Astrocyte (in vitro differentiated cells and primary cell): ENCODE measurements at regions not wholly inside any gene's neighbourhood (a gene's known extent, or its start where the extent isn't known, plus 50 kb on each side); places are given as distances from the start of the nearest gene placed in this dataset.

Experiments
- DNase-seq: peaks from one replicate; pipeline ENCODE4 v3.0.0-alpha.2; 2010; ENCODE audit warnings: low read depth
- FAIRE-seq: peaks from 2 replicates; lab custom pipeline; 2011; peaks lifted over from hg19 to GRCh38; lab: Jason Lieb, UNC
- H2AFZ ChIP-seq: 2 replicates; pipeline ENCODE4 v1.6.0; 2012; ENCODE audit warnings: low read depth, low read length, inconsistent platforms
- H3K27ac ChIP-seq: 2 replicates; pipeline ENCODE4 v1.5.1; 2011; ENCODE audit warnings: low read depth, low read length, inconsistent platforms
- H3K27me3 ChIP-seq: 2 replicates; pipeline ENCODE4 v1.6.0; 2011; ENCODE audit warnings: low read length, inconsistent platforms; ENCODE audit not compliant: insufficient read depth
- H3K36me3 ChIP-seq: 2 replicates; pipeline ENCODE4 v1.5.1; 2011; ENCODE audit warnings: low read length, inconsistent platforms; ENCODE audit not compliant: insufficient read depth
- H3K4me1 ChIP-seq: 2 replicates; pipeline ENCODE4 v1.5.1; 2011; ENCODE audit warnings: low read length, inconsistent platforms; ENCODE audit not compliant: insufficient read depth
- H3K4me2 ChIP-seq: 2 replicates; pipeline ENCODE4 v1.6.0; 2012; ENCODE audit warnings: low read length, inconsistent platforms
- H3K4me3 ChIP-seq: 2 replicates; pipeline ENCODE4 v1.5.1; 2011; ENCODE audit warnings: low read depth, mild to moderate bottlenecking, low read length, inconsistent platforms; ENCODE audit not compliant: insufficient read depth
- H3K79me2 ChIP-seq: 2 replicates; pipeline ENCODE4 v1.6.0; 2012; ENCODE audit warnings: mild to moderate bottlenecking, low read length, inconsistent platforms; ENCODE audit not compliant: insufficient read depth
- H3K9ac ChIP-seq: 2 replicates; pipeline ENCODE4 v1.6.0; 2012; ENCODE audit warnings: mild to moderate bottlenecking, low read length, inconsistent platforms
- H3K9me3 ChIP-seq: 2 replicates; pipeline ENCODE4 v1.5.1; 2012; ENCODE audit warnings: low read depth, mild to moderate bottlenecking, low read length, inconsistent platforms; ENCODE audit not compliant: insufficient read depth
- H4K20me1 ChIP-seq: 2 replicates; pipeline ENCODE4 v1.6.0; 2012; ENCODE audit warnings: low read length, inconsistent platforms; ENCODE audit not compliant: insufficient read depth
- H3K27ac Mint-ChIP-seq: one replicate; pipeline ENCODE4 v1.8.0; 2021; ENCODE audit warnings: mild to moderate bottlenecking, mixed read lengths; ENCODE audit not compliant: unreplicated experiment
- H3K27me3 Mint-ChIP-seq: one replicate; pipeline ENCODE4 v1.8.0; 2021; ENCODE audit warnings: low read depth, mixed read lengths; ENCODE audit not compliant: unreplicated experiment
- H3K36me3 Mint-ChIP-seq: one replicate; pipeline ENCODE4 v1.8.0; 2021; ENCODE audit warnings: low read depth, mixed read lengths; ENCODE audit not compliant: unreplicated experiment
- H3K4me1 Mint-ChIP-seq: one replicate; pipeline ENCODE4 v1.8.0; 2021; ENCODE audit warnings: low read depth, mixed read lengths; ENCODE audit not compliant: unreplicated experiment
- H3K4me3 Mint-ChIP-seq: one replicate; pipeline ENCODE4 v1.8.0; 2021; ENCODE audit warnings: mild to moderate bottlenecking, moderate library complexity, mixed read lengths; ENCODE audit not compliant: unreplicated experiment
- H3K9me3 Mint-ChIP-seq: one replicate; pipeline ENCODE4 v1.8.0; 2021; ENCODE audit warnings: mild to moderate bottlenecking, mixed read lengths; ENCODE audit not compliant: unreplicated experiment
- EZH2 ChIP-seq: IDR thresholded peaks from 2 replicates; pipeline ENCODE4 v1.6.1; 2012; ENCODE audit warnings: mild to moderate bottlenecking, low read length, inconsistent platforms; ENCODE audit not compliant: insufficient read depth
- TF ChIP-seq, protein P1 (sequence below): IDR thresholded peaks from 2 replicates; pipeline ENCODE4 v1.5.1; 2011; ENCODE audit warnings: low read depth, mild to moderate bottlenecking, inconsistent platforms, low read length, moderate library complexity; ENCODE audit not compliant: insufficient read depth

DNA sequence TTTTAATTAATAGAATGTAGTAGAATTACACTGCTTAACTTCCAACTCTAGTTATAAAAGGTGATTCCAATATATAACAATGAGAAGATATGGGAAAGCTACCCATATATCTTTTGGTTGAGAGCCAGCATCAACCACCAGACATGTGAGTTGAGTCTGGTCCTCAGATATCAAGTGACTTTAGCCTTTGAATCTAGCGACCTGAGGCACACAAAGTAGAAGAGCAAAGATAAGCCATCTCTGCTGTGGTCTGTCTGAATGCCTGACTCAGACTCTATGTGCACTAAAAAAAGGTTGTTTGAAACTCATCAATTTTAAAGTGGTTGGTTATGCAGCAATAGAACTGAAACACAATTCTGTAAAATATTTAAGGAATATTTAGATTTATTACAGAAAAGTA lies 492.5 kb upstream of the SOX9 start:
- Mint-ChIP-seq H3K4me1 (peaks cover 38% of the 10 kb centered on the region), H3K27me3 (no peaks in the 10 kb centered on the region), H3K9me3 (no peaks in the 10 kb centered on the region), H3K27ac (no peak overlapping the region), H3K4me3 (no peak overlapping the region), H3K36me3 (no peaks in the 10 kb centered on the region)
- Histone ChIP-seq H3K4me3 (no peak overlapping the region), H3K4me2 (no peak overlapping the region), H3K9me3 (no peaks in the 10 kb centered on the region), H3K9ac (no peak overlapping the region), H3K27me3 (no peaks in the 10 kb centered on the region), H2AFZ (no peak overlapping the region), H3K27ac (no peak overlapping the region), H3K4me1 (peaks cover 23% of the 10 kb centered on the region), H3K36me3 (no peaks in the 10 kb centered on the region), H3K79me2 (no peaks in the 10 kb centered on the region), H4K20me1 (no peaks in the 10 kb centered on the region)
- DNase-seq (peak; percentile 51), FAIRE-seq (no peak)
- TF ChIP-seq EZH2, result no peak
- TF ChIP-seq, protein P1, sequence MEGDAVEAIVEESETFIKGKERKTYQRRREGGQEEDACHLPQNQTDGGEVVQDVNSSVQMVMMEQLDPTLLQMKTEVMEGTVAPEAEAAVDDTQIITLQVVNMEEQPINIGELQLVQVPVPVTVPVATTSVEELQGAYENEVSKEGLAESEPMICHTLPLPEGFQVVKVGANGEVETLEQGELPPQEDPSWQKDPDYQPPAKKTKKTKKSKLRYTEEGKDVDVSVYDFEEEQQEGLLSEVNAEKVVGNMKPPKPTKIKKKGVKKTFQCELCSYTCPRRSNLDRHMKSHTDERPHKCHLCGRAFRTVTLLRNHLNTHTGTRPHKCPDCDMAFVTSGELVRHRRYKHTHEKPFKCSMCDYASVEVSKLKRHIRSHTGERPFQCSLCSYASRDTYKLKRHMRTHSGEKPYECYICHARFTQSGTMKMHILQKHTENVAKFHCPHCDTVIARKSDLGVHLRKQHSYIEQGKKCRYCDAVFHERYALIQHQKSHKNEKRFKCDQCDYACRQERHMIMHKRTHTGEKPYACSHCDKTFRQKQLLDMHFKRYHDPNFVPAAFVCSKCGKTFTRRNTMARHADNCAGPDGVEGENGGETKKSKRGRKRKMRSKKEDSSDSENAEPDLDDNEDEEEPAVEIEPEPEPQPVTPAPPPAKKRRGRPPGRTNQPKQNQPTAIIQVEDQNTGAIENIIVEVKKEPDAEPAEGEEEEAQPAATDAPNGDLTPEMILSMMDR, result no peak

DNA sequence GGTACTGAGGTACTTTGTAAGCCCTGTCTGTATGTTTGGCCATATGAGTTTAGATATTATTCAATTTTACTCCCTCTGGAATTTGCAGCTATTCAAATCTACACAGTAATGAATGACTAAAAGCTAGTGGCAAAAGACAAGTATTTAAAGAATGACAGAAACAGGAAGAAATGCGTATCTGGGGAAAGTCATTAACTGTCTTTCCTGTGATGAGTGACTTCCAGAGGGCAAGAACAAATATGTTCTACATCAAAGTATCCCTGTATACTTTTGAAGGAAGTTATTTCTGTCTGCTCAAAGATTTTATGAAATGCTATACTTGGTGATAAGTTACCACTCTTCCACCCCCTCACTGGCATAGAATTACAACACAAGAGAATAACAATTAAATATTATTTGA lies 489.3 kb upstream of the SOX9 start:
- no peak for TF ChIP-seq EZH2
- TF ChIP-seq, protein P1, result no peak
- no peak overlapping the region for H2AFZ ChIP-seq
- peaks cover 31% of the 10 kb centered on the region for H3K4me1 ChIP-seq
- H3K4me2 ChIP-seq, result peak overlapping the region; percentile 59
- no peaks in the 10 kb centered on the region for H3K9me3 Mint-ChIP-seq
- peaks cover 47% of the 10 kb centered on the region for H3K4me1 Mint-ChIP-seq
- peak; percentile 86 for FAIRE-seq
- H3K4me3 Mint-ChIP-seq, result no peak overlapping the region
- DNase-seq, result peak; percentile 69
- no peaks in the 10 kb centered on the region for H4K20me1 ChIP-seq
- H3K9me3 ChIP-seq, result no peaks in the 10 kb centered on the region
- H3K27me3 Mint-ChIP-seq, result no peaks in the 10 kb centered on the region
- H3K36me3 ChIP-seq, result no peaks in the 10 kb centered on the region
- no peak overlapping the region for H3K9ac ChIP-seq
- H3K4me3 ChIP-seq, result no peak overlapping the region
- H3K36me3 Mint-ChIP-seq, result no peaks in the 10 kb centered on the region
- peak overlapping the region; percentile 85 for H3K27ac ChIP-seq
- H3K79me2 ChIP-seq, result no peaks in the 10 kb centered on the region
- H3K27me3 ChIP-seq, result no peaks in the 10 kb centered on the region
- peak overlapping the region; percentile 97 for H3K27ac Mint-ChIP-seq

DNA sequence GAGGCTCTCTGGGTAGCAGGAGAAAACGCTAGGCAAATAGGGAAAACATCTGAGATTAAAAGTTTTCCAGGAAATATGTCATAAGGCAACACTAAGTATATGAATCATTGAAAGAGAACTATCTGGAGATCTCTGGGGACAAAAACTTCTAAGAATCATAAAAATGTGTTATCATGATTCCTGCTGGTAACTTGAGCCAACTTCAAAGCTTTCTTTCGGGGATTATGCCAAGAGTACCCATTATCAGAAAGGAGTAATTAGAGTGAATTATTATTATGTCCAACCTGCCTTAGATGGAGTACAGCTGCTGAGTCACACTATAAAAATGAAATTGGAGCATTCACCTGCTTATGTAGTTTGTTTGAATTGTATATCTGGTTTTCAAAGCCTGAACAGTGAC lies 488.5 kb upstream of the SOX9 start:
- DNase-seq (peak; percentile 81), FAIRE-seq (peak; percentile 83)
- Histone ChIP-seq H2AFZ (no peak overlapping the region), H3K36me3 (no peaks in the 10 kb centered on the region), H3K79me2 (no peaks in the 10 kb centered on the region), H3K9ac (no peak overlapping the region), H4K20me1 (no peaks in the 10 kb centered on the region), H3K9me3 (no peaks in the 10 kb centered on the region), H3K4me2 (peak overlapping the region; percentile 59), H3K4me3 (no peak overlapping the region), H3K4me1 (peaks cover 31% of the 10 kb centered on the region), H3K27ac (peak overlapping the region; percentile 85), H3K27me3 (no peaks in the 10 kb centered on the region)
- H3K27me3 Mint-ChIP-seq, result no peaks in the 10 kb centered on the region
- no peak for TF ChIP-seq EZH2
- TF ChIP-seq, protein P1, result no peak
- H3K36me3 Mint-ChIP-seq, result no peaks in the 10 kb centered on the region
- no peaks in the 10 kb centered on the region for H3K9me3 Mint-ChIP-seq
- peaks cover 47% of the 10 kb centered on the region for H3K4me1 Mint-ChIP-seq
- H3K4me3 Mint-ChIP-seq, result no peak overlapping the region
- peak overlapping the region; percentile 97 for H3K27ac Mint-ChIP-seq
